ENCODE measurements at regions not wholly inside any gene's neighbourhood (a gene's known extent, or its start where the extent isn't known, plus 50 kb on each side); places are given as distances from the start of the nearest gene placed in this dataset.
"Not testable (repeated sequence)": the region's sequence is repeated elsewhere in the genome, so short reads cannot be mapped to it uniquely, and the experiment has no call there.

DNA sequence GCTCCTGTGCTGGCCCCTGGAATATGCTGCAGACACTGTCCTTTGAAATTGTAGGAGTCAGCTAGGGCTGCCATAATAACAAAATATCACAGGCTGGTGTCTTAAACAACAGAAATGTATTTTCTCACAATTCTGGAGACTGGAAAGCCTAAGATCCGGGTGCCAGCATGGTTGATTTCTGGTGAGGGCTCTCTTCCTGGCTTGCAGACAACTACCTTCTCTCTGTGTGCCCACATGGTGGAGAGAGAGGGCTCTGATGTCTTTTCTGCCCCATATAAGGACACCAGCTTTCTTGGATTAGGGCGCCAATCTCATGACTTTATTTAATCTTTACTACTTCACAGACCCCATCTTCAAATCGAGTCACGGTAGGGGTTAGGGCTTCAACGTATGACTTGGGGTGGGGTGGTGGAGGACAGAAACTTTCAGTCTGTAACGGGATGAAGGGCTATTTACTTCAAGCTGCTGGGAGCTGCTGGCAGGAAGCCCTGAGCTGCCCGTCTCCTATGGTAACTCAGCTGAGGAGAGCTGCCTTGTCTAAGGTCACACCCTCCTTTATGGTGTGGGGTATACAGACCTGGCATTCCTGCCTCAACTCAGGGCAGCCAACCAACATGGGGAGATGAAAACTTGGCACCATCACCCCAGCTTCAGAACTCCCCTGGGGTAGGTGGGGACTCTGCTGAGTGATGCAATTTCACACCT is 142.9 kb upstream of the ZBED5 start:
- DNase-seq, result no peak

DNA sequence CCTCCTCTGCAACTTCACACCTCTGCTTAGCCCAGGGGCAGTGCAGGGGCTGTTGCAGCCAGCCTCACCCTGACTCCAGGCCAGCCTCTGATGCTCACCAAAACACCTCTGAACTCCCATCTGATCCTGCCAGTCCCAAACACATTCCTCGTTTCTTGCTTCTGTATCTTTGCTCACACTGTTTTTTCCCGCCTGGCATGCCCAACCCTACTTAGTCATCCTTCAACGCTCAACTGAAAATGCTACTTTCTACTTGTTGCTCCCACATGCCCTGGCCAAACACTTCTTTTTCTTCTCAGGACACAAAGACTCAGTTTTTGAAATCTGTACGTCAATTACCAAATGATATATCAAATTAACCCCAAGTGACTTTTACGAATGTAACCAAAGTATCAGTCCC is 140.8 kb upstream of the ZBED5 start:
- DNase-seq, result no peak

DNA sequence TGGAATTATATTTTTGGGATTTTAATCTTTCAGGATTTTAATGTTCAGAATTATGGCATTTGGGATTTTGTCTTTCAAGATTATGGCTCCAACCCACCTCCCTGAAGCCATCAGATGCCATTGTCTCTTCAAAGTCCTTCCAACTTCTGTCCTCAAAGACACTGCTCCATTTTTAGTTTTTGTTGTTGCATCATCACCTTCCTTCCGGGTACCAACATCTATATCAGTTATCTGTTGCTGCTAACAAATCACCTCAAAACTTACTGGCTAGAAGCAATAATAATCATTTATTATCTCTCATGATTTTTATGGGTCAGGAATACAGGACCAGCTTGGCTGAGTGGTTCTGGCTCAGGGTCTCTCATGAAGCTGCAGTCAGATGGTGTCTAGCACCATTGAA is 138.8 kb upstream of the ZBED5 start:
- DNase-seq, result no peak

DNA sequence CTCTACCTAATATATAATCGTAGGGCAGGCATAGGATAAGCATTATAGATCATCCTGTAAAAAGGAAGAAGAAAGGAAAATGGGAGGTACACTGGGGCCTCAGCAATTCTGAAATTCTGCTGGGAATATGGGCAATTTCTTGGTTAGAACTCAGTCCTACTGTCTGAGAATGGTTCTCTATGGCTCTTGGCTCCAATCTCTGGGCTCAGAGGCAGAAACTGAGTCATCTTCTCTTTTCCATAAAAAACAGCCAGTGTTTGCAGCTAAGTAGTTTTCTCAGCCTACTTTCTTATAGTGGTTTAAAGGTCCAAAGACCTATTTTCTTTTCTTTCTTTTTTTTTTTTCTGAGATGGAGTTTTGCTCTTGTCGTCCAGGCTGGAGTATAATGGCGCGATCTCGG is 135.8 kb upstream of the ZBED5 start:
- DNase-seq, result no peak

DNA sequence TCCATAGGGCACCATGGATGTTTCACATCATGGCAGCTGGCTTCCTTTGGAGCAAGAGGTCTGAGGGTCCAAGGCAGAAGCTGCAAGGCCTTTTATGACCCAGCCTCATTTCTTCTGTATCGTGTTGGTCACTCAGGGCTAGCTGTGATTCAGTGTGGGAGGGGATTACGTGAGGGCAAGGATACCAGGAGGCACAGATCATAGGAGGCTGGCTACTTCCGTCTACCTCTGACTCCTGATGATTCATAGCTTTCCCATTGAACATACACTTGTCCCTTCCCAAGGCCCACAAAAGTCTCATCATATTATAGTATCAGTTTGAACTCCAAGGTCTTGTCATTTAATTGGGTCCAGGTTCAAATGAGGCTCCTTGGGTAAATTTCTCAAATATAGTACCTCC is 135.3 kb upstream of the ZBED5 start:
- no peak for DNase-seq

DNA sequence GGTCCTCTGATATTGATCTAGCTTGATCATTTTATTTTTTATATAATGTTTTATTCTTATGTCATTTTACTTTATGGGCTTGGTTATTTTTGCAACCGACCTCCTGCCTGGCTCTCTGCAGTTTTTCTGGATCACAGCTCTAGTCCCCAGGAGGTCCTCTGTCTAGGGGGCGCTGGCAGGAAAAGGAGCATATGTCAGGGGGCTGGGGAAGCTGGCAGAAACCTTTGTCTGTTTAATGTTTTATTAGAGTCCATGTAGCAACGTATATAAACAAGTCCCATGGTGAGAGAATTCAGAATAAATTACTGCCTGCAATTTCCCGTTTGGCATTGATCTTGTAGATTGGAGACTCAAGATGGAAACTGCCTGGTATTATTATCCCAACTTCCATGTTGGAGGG is 133.5 kb upstream of the ZBED5 start:
- DNase-seq, result no peak

DNA sequence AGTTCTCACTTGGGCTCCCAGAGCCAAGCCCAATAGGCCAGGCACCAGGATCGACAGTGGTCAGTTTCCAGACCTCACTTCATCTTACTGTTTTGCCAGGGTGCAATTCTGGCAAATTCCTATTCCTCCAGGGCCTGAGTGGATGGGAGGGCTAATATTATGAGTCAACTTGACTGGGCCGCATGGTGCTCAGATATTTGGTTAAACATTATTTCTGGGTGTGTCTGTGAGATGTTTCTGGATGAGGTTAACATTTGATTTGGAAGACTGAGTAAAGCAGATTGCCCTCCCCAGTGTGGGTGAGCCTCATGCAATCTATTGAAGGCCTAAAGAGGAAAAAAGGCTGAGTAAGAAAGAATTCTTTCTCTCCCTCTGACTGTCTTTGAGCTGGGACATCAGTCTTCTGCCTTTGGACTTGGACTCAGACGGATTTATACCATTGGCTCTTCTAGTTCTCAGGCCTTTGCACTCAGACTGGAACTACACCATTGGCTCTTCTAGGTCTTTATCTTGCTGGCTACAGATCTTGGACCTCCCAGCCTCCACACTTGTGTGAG is 132.9 kb upstream of the ZBED5 start:
- DNase-seq, result no peak

DNA sequence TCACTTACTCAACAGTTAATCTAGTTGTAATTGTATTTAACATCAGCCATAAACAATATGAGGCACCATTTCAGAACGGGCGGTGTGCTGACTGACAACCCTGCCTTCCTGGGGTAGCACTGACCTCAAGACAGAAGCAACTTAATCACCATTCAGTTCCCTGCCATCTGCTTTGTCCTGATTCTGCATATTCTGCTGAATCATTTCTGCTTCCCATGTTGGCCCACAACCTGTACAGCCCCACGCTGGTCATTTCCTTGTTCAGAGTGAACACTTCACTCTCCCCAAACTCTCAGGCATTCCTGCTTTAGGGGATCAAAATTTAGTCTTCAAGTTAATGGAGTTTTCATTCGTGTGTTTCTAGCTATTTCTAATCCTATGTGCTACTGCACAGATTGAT is 132.3 kb upstream of the ZBED5 start:
- DNase-seq, result no peak

DNA sequence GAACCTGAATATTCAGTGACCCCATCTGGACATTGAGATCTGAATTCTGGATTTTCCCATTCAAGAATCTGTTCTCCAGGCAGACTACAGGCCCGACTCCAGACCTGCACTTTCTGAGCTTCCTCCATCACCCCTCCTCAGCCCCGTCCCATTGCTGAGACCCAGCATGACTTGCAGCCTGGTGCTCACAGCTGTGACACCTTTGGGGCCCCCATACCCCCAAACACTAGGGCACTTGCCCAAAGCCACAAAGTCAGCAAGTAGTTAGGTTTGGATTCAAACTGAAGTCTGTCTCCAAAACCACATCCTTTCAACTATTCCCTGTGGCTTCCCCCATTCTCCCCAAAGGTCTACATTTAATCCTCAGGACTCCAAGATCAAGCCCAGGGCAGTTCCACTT is 128.2 kb upstream of the ZBED5 start:
- DNase-seq, result no peak

DNA sequence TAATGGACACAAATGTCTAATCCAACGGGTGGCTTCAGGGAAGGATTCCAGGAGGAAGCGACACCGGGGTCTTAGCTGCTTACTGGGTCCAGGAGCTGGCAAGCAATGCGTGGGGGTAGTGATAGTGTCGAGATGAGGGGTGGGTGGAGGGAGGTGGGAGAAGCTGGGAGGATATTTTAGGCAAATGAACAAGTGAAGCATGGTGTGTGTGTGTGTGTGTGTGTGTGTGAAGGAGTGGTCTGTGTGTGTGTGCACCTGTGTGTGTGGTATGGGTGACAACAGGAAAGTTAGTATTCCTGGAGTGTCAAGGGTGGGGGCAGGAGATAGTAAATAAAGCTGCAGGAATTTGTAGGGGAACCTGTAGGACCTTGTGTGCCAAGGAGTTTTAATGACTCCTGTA is 126.9 kb upstream of the ZBED5 start:
- no peak for DNase-seq

DNA sequence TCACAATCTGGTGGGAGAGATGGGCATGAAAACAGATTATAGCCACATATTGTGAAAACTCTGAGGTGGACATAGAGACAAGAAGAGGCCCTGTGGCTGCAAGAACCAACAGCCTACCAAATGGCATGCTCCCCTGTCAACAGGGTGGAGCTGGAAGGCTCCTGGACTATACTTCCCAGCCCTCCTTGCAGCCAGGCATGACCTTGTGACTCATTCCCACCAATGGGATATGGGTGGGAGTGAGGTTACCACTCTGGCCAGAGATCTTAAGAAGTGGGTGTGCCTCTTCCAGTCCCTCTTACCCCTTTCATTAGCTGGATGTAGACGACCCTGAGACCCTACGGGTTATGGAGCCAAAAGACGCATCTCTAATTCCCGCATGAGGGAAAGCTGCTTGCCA is 126.4 kb upstream of the ZBED5 start:
- DNase-seq, result no peak

DNA sequence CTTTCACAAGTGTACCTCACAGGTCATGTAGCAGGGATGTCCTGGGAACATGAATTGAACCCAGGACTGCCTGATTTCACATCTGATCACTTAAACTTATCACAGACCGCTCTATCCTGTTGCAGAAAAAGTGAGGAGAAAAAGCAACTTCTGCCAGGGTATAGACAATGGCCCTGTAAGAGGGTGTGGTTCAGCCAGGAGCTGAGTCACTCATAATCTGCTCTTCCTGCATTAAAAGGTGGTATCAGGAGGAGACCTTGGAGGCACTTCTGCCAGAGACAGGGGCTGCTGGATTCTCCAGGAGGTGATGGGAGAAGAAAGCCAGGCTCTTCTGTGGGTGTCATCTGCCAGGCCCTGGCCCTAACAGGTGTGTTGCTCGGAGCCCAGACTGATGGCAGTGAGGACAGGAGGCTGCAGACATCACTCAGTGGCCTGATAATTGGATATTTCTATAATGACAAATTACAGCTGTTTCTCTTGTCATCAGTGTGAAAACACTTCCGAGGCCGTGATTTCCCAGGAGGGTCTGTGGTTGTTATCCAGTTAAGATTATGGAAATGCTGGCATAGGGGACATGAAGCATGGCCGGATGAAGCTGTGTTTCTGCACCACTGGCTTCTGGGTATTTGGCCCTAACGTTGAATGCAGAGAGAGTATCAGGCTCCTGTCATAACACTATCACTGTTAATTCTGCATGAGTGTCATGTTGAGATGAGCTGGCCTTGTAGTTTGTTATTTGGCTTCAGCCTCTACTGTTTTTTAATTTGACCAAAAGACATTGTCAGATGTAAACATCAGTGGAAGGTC is 125.1 kb upstream of the ZBED5 start:
- DNase-seq, result no peak

DNA sequence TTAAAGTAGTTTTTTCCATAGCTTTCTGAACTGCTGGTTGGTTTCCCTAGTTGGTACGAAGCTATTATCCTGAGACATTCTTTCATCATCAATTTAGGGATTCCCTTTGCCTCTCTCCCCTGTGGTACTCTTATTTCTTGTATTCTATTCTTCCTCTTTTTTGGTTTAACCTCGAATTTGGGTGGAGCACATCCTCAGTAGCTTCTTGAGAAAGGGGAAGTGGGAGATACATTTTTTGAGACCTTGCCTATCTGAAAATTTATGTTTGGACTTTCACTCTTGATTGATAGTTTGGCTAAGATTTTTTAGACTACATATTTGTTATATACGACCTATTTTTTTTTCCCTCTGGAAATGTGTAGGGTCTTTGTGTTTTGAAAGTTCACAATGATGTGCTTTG is 121.7 kb upstream of the ZBED5 start:
- DNase-seq, result no peak

DNA sequence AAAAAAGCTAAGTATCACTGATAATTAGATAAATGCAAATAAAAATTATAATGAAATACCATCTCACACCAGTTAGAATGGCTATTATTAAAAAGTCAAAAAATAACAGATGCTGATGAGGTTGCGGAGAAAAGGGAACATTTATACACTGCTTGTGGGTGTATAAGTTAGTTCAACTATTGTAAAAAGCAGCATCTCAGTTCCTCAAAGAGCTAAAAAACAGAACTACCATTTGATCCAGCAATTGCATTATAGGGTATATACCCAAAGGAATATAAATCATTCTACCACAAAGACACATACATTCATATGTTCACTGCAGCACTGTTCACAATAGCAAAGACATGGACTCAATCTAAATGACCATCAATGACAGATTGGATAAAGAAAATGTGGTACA is 120.3 kb upstream of the ZBED5 start:
- DNase-seq, result no peak

DNA sequence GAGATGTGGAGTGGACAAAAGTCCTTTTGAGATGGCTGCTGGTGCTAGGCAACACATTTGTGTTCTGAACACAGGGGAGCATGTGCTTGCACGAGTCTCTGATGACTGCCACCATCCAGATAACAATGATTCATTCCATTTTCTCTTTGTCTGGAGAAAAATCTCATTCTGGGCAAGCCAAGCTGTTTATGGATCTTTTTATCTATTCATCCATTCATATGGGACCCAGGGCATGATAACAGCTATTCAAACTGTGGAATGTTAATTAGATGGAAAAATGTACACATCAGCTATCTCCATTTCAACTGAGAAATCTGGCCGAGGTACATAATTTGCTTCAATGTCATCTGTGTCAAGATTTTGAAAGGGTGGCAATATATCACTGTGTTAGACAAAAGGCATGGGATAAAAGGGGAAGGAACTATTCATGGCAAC is 117.5 kb upstream of the ZBED5 start:
- DNase-seq, result no peak

DNA sequence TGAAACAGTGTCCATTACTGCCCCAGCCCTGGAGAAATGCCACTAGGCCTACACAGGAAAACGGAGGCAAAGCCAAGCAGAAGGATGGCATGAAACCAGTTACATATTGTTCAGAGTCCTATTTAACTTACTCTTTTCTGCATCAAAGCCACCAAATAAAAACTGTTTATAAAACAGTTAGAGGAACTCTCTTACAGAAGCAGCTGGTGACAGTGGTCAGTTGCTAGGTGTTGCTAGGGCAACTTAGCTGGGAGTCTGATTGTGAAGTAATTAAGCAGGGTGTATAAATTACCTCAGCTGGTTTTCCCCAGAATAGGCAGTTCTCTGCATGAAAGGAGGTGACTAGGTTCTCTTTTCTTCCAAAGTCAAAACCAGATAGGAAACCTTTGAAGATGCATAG is 115.6 kb upstream of the ZBED5 start:
- DNase-seq, result no peak

DNA sequence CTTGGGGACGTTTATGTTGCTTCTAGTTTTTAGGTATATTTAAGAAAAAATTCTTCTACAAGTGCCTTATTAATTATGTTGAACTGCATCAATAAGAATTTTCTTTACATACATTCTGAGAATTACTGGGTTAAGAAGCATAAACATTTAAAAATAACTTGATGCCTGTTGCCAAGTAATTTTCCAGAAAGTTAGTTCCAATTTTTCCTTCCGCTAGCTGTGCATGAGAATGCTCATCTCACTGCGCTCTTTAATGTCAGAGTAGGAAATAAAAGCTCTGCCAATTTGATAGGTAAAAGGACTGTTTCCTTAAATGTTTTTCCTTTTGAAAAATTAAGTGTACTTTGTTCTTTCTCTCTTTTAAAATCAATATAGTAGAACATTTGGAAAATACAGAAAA is 113.1 kb upstream of the ZBED5 start:
- no peak for DNase-seq

DNA sequence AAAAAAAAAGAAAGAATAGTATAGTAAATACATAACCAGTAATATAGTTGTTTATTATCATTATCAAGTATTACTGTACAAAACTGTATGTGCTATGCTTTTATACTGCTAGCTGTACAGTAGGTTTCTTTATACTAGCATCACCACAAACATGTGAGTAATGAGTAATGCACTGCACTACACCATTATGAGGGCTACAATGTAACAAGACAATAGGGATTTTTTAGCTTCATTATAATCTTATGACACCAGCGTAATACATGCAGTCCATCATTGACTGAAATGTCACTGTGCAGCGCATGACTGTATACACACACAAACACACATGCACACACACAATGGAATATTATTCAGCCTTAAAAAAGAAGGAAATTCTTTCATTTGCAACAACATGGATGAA is 111.5 kb upstream of the ZBED5 start:
- no peak for DNase-seq

DNA sequence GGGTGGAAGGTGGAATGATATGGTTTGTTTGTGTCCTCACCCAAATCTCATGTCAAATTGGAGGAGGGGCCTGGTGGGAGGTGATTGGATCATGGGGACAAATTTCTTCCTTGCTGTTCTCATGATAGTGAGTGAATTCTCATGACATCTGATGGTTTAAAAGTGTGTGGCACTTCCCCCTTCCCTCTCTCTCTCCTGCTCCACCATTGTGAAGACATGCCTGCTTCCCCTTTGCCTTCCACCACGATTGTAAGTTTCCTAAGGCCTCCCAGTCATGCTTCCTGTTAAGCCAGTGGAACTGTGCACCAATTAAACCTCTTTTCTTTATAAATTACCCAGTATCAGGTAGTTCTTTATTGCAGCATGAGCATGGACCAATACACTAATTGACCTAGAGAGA is 99.0 kb upstream of the ZBED5 start:
- DNase-seq, result not testable (repeated sequence)

DNA sequence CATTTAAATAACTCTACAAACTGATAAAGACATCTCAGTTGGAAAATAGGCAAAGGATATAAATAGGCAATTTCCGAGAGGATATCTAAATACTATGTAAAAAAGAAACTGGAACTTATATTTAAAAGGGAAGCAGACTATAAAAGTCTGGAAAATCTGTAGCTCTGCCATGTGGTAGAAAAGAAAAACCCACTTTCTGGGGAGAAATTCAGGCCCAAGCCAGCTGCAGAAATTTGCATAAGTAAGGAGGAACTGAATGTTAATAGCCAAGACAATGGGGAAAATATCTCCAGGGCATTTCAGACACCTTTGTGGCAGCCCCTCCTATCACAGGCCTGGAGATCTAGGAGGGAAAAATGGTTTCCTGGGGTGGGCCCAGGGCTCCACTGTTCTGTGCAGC is 97.8 kb upstream of the ZBED5 start:
- DNase-seq, result no peak

DNA sequence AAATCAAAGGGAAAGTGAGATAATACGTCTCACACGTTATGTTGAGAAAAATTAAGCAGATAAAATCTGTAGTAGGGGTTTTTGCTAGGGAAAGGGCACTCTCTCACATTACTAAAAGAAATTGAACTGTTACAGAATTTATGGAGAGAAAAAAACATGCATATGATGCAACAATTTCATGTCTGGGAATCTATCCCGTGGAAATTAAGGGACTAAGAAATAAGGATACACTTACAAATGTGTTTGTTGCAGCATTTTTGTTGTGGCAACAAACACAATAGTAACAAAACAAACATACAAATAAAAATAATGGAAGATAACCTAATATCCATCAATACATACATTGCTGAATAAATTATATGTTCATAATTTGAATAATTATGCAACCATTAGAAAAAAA is 96.3 kb upstream of the ZBED5 start:
- DNase-seq, result no peak

DNA sequence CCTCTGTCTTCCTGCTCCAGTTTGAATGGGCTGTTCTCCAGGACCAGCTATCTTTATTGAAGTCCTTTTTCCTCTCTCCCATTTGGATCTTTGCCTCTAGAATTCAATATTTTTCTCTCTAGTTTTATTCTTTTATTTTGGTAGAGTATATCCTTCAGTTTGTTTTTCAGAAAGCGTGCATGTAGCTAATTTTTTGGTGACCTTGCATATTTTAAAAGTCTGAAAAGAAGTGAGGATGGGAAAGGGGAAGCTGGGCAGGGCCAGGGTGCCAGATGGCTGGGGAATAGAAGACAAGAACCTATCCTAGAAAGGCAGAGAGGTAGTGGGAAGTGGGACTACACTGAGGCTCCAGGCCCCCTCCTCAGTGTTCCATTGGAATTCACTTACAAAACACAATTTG is 95.0 kb upstream of the ZBED5 start:
- DNase-seq, result no peak

DNA sequence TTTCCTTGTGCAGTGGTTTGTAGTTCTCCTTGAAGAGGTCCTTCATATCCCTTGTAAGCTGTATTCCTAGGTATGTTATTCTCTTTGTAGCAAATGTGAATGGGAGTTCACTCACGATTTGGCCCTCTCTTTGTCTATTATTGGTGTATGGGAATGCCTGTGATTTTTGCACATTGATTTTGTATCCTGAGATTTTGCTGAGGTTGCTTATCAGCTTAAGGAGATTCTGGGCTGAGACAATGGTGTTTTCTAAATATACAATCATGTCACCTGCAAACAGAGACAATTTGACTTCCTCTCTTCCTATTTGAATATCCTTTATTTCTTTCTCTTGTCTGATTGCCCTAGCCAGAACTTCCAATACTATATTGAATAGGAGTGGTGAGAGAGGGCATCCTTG is 90.1 kb upstream of the ZBED5 start:
- not testable (repeated sequence) for DNase-seq

DNA sequence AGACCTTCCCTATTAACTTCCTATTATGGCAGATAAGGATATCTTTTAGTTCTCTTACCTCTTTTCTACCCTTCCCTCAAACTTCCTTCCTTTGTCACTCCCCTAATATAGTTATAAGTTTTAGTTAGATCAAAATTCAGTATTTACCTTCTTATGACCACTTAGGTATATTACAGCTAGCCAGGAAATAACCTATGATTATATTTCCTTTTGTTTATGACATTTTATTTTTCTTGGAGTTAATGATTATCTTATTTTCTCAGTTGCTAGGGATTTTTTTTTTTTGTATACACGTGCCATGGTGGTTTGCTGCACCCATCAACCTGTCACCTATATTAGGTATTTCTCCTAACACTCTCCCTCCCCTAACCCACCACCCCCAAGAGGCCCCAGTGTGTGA is 88.2 kb upstream of the ZBED5 start:
- DNase-seq, result no peak

DNA sequence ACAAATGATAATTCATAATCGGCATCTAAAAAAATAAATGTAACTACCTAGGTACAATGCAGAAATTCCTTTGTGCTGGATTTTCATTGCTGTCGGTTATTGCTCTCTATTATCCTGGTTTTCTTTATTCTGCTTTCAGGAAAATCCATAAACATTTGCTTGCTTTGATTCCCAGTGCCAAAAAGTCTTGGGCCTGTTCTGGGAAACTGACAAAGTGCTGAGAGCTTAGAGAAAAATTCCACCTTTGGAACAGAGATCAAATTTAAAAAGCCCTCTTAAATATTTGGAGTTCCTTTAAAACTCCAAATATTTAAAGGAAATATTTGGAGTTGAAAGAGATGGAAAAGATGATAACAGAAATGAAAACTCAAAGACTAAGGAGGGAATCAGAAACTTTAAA is 87.3 kb upstream of the ZBED5 start:
- DNase-seq, result no peak

Data from SHP77 treated with DMSO at 0.1 percent for 48 hours (cell line).